Activated CD8-positive, alpha-beta T cell treated with anti-CD3 and anti-CD28 coated beads for 36 hours (primary cell): ENCODE measurements at regions not wholly inside any gene's neighbourhood (a gene's known extent, or its start where the extent isn't known, plus 50 kb on each side); places are given as distances from the start of the nearest gene placed in this dataset.
"Not testable (repeated sequence)": the region's sequence is repeated elsewhere in the genome, so short reads cannot be mapped to it uniquely, and the experiment has no call there.

Experiments used
- ATAC-seq: fragments of 200-7000 bp; cut with Tn5 transposase; one replicate; pipeline ENCODE4 v1.10.0; 2021; ENCODE audit warnings: mild to moderate bottlenecking, moderate library complexity
- CTCF ChIA-PET: fragments of 350-600 bp; sonication (Branson Sonifier 250); formaldehyde crosslinking; loops from one replicate; lab custom pipeline; 2021; ENCODE audit warnings: antibody characterized with exemption; lab: Charles Lee
- POLR2A ChIA-PET: fragments of 350-600 bp; sonication (Branson Sonifier 250); formaldehyde crosslinking; loops from one replicate; lab custom pipeline; 2021; ENCODE audit warnings: antibody characterized with exemption; lab: Charles Lee
- DNase-seq: peaks from one replicate; pipeline ENCODE4 v3.0.0-alpha.2; 2020
- H3K27ac Mint-ChIP-seq: one replicate; pipeline ENCODE4 v1.8.0; 2021; ENCODE audit warnings: mild to moderate bottlenecking, mixed read lengths
- H3K27me3 Mint-ChIP-seq: one replicate; pipeline ENCODE4 v1.8.0; 2021; ENCODE audit warnings: mixed read lengths
- H3K36me3 Mint-ChIP-seq: one replicate; pipeline ENCODE4 v1.8.0; 2021; ENCODE audit warnings: low read depth, mixed read lengths
- H3K4me1 Mint-ChIP-seq: one replicate; pipeline ENCODE4 v1.8.0; 2021; ENCODE audit warnings: low read depth, mixed read lengths
- H3K4me3 Mint-ChIP-seq: one replicate; pipeline ENCODE4 v1.8.0; 2021; ENCODE audit warnings: mild to moderate bottlenecking, moderate library complexity, mixed read lengths
- H3K9me3 Mint-ChIP-seq: one replicate; pipeline ENCODE4 v1.8.0; 2021; ENCODE audit warnings: mixed read lengths
- CTCF ChIP-seq: fragments of 200-600 bp; IDR thresholded peaks from one replicate; pipeline ENCODE4 v1.8.0; 2022; ENCODE audit warnings: antibody characterized with exemption, mild to moderate bottlenecking
- intact Hi-C: fragments of 100-400 bp; cut with micrococcal nuclease; formaldehyde crosslinking; loops from one replicate; pipeline ENCODE4 v1.10.0; 2022

- no peak for TF ChIP-seq CTCF
- Mint-ChIP-seq H3K4me3 (no peak overlapping the region), H3K4me1 (no peaks in the 10 kb centered on the region), H3K27me3 (peaks cover 1% of the 10 kb centered on the region), H3K36me3 (no peaks in the 10 kb centered on the region), H3K27ac (no peak overlapping the region), H3K9me3 (no peaks in the 10 kb centered on the region)
- ATAC-seq: no peak
- POLR2A ChIA-PET: no interaction called here
- no peak for DNase-seq
- intact Hi-C loops: no loop called here
- CTCF ChIA-PET: no interaction called here
Observed at GRCh38 chr22:47401976-47402770, 639.7 kb downstream of the TBC1D22A start.

- ATAC-seq: no peak
- Mint-ChIP-seq H3K27ac (no peak overlapping the region), H3K4me3 (no peak overlapping the region), H3K27me3 (peaks cover 1% of the 10 kb centered on the region), H3K36me3 (no peaks in the 10 kb centered on the region), H3K4me1 (no peaks in the 10 kb centered on the region), H3K9me3 (no peaks in the 10 kb centered on the region)
- CTCF ChIA-PET: no interaction called here
- POLR2A ChIA-PET: no interaction called here
- no peak for DNase-seq
- TF ChIP-seq CTCF: no peak
- intact Hi-C loops: no loop called here
Observed at GRCh38 chr22:47401592-47401898, 639.1 kb downstream of the TBC1D22A start.

- DNase-seq (no peak), ATAC-seq (no peak)
- H3K27me3 Mint-ChIP-seq: peaks cover 1% of the 10 kb centered on the region
- TF ChIP-seq CTCF: no peak
- H3K9me3 Mint-ChIP-seq: no peaks in the 10 kb centered on the region
- H3K4me3 Mint-ChIP-seq: no peak overlapping the region
- POLR2A ChIA-PET: no interaction called here
- CTCF ChIA-PET: no interaction called here
- no peaks in the 10 kb centered on the region for H3K4me1 Mint-ChIP-seq
- no peaks in the 10 kb centered on the region for H3K36me3 Mint-ChIP-seq
- H3K27ac Mint-ChIP-seq: no peak overlapping the region
- intact Hi-C loops: no loop called here
Observed at GRCh38 chr22:47400701-47401591, 638.5 kb downstream of the TBC1D22A start.

GRCh38 chr22:47400131-47400530, 637.7 kb downstream of the TBC1D22A start:
- H3K27me3 Mint-ChIP-seq, ATAC-seq, CTCF ChIA-PET, H3K4me1 Mint-ChIP-seq, intact Hi-C loops, DNase-seq, H3K36me3 Mint-ChIP-seq, H3K27ac Mint-ChIP-seq, H3K9me3 Mint-ChIP-seq, H3K4me3 Mint-ChIP-seq, POLR2A ChIA-PET: not testable (repeated sequence)

GRCh38 chr22:47398921-47399790, 636.7 kb downstream of the TBC1D22A start:
- Mint-ChIP-seq H3K4me3 (no peak overlapping the region), H3K27ac (no peak overlapping the region), H3K4me1 (no peaks in the 10 kb centered on the region), H3K27me3 (peaks cover 1% of the 10 kb centered on the region), H3K9me3 (no peaks in the 10 kb centered on the region), H3K36me3 (no peaks in the 10 kb centered on the region)
- TF ChIP-seq CTCF: no peak
- ChIA-PET POLR2A (no interaction called here), CTCF (no interaction called here)
- DNase-seq (no peak), ATAC-seq (no peak)
- intact Hi-C loops: no loop called here
